Tibial nerve (tissue), 4 donors: ENCODE measurements at regions not wholly inside any gene's neighbourhood (a gene's known extent, or its start where the extent isn't known, plus 50 kb on each side); places are given as distances from the start of the nearest gene placed in this dataset.
A peak's percentile ranks its signal among the peaks of the same experiment; 100 is the strongest.

Experiments
- DNase-seq, 2 donors: peaks; one replicate each; pipeline ENCODE4 v3.0.0-alpha.2; 2019; ENCODE audit warnings: low spot score in 2 of 2
- H3K27ac ChIP-seq, 4 donors: fragments of 200-600 bp; sonication (generic) in 3 of 4; one replicate each; pipeline ENCODE4 v1.5.1; 2017 to 2019; ENCODE audit warnings: mild to moderate bottlenecking in 1 of 4
- H3K27me3 ChIP-seq, 2 donors: fragments of 200-600 bp; sonication (generic) in 1 of 2; one replicate each; pipeline versions ENCODE4 v1.5.1 to v1.6.0; 2017 to 2019
- H3K36me3 ChIP-seq, 3 donors: fragments of 200-600 bp; sonication (generic); one replicate each; pipeline ENCODE4 v1.5.1; 2018 to 2019
- H3K4me1 ChIP-seq, 4 donors: fragments of 200-600 bp; sonication (generic) in 3 of 4; one replicate each; pipeline ENCODE4 v1.5.1; 2017 to 2019
- H3K4me3 ChIP-seq, 4 donors: fragments of 200-600 bp; sonication (generic) in 3 of 4; one replicate each; pipeline ENCODE4 v1.5.1; 2017 to 2019; ENCODE audit warnings: mild to moderate bottlenecking in 1 of 4, moderate library complexity in 1 of 4
- H3K9me3 ChIP-seq, 4 donors: fragments of 200-600 bp; sonication (generic) in 3 of 4; one replicate each; pipeline ENCODE4 v1.5.1; 2017 to 2019
- EP300 ChIP-seq, 2 donors: sonication (generic); formaldehyde crosslinking; IDR thresholded peaks; one replicate each; pipeline ENCODE4 v1.6.1; 2017; ENCODE audit warnings: antibody characterized with exemption in 2 of 2, mild to moderate bottlenecking in 1 of 2
- POLR2A ChIP-seq, 2 donors: fragments of 450-650 bp; IDR thresholded peaks; one replicate each; pipeline ENCODE4 v1.6.1; 2017; ENCODE audit warnings: antibody characterized with exemption in 2 of 2, mild to moderate bottlenecking in 2 of 2, moderate library complexity in 2 of 2
- WGBS, 2 donors: methylation state at CpG; one replicate each; pipeline ENCODE4 v1.1.5; 2018; 5-methylcytosine and 5-hydroxymethylcytosine counted together
- TF ChIP-seq, protein P1 (sequence below), 5 experiments: fragments of 200-600 bp in 3 of 5; fragments of 450-650 bp in 2 of 5; sonication (generic) in 3 of 5; IDR thresholded peaks; one replicate each; pipeline ENCODE4 v1.5.1; 2016 to 2019; ENCODE audit warnings: antibody characterized with exemption in 5 of 5, mild to moderate bottlenecking in 3 of 5, moderate library complexity in 2 of 5

- no peaks in the 10 kb centered on the region for H3K27me3 ChIP-seq
- no peak overlapping the region for H3K4me3 ChIP-seq
- no peaks in the 10 kb centered on the region for H3K9me3 ChIP-seq
- H3K4me1 ChIP-seq = peaks cover 0 to 23% (median 0%) of the 10 kb centered on the region in 4 donors
- no peak overlapping the region for H3K27ac ChIP-seq
- 72 to 83% methylated on average over 2 of the region's 2 CpGs for WGBS, 2 donors
- no peak for TF ChIP-seq EP300 (IDR thresholded peaks at IDR 0.05)
- DNase-seq = no peak
- H3K36me3 ChIP-seq = no peaks in the 10 kb centered on the region
These were observed 195.2 kb downstream of the LY86 start for GRCh38 chr6:6783721-6784120.

- H3K27me3 ChIP-seq = no peaks in the 10 kb centered on the region
- DNase-seq = no peak
- TF ChIP-seq EP300 (IDR thresholded peaks at IDR 0.05) (no peak), POLR2A (IDR thresholded peaks at IDR 0.05) (no peak)
- TF ChIP-seq, protein P1, sequence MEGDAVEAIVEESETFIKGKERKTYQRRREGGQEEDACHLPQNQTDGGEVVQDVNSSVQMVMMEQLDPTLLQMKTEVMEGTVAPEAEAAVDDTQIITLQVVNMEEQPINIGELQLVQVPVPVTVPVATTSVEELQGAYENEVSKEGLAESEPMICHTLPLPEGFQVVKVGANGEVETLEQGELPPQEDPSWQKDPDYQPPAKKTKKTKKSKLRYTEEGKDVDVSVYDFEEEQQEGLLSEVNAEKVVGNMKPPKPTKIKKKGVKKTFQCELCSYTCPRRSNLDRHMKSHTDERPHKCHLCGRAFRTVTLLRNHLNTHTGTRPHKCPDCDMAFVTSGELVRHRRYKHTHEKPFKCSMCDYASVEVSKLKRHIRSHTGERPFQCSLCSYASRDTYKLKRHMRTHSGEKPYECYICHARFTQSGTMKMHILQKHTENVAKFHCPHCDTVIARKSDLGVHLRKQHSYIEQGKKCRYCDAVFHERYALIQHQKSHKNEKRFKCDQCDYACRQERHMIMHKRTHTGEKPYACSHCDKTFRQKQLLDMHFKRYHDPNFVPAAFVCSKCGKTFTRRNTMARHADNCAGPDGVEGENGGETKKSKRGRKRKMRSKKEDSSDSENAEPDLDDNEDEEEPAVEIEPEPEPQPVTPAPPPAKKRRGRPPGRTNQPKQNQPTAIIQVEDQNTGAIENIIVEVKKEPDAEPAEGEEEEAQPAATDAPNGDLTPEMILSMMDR (IDR thresholded peaks at IDR 0.05) = no peak
- H3K4me1 ChIP-seq = peaks cover 0 to 23% (median 0%) of the 10 kb centered on the region in 4 donors
- no peak overlapping the region for H3K4me3 ChIP-seq
- H3K27ac ChIP-seq = no peak overlapping the region
- no peaks in the 10 kb centered on the region for H3K36me3 ChIP-seq
- WGBS, 2 donors = 71 to 82% methylated on average over 2 of the region's 2 CpGs
- no peaks in the 10 kb centered on the region for H3K9me3 ChIP-seq
These were observed 196.1 kb downstream of the LY86 start for GRCh38 chr6:6784514-6785162.

DNA sequence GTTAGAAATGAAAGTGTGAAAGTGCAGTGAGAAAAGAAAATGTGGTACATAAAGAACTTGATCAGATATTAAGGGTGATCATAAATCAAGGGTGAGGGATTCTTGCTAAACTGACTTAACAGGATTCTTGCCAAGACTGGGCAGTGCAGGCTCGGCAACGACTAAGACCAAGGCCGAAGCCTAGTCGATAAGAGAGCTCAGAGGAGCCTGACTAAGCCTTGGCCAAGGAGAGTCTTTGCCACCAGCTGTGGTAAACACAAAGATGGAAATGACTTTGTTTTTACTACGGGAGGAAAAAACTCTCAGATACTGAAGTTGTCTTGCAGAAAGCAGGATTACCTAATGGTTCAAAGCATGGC is 196.6 kb downstream of the LY86 start:
- Histone ChIP-seq H3K9me3 (no peaks in the 10 kb centered on the region), H3K27me3 (no peaks in the 10 kb centered on the region), H3K4me3 (no peak overlapping the region), H3K36me3 (no peaks in the 10 kb centered on the region), H3K27ac (no peak overlapping the region), H3K4me1 (peaks cover 0 to 23% (median 0%) of the 10 kb centered on the region in 4 donors)
- TF ChIP-seq, protein P1 (IDR thresholded peaks at IDR 0.05) = no peak
- TF ChIP-seq POLR2A (IDR thresholded peaks at IDR 0.05) (no peak), EP300 (IDR thresholded peaks at IDR 0.05) (no peak)
- 62 to 73% methylated on average over 5 of the region's 5 CpGs for WGBS, 2 donors
- no peak for DNase-seq

- WGBS, 2 donors = 67 to 76% methylated on average over 4 of the region's 4 CpGs
These were observed 200.0 kb downstream of the LY86 start for GRCh38 chr6:6788394-6789032.

GRCh38 chr6:6790393-6790792 is 201.9 kb downstream of the LY86 start:
- Histone ChIP-seq H3K27ac (no peak overlapping the region), H3K36me3 (no peaks in the 10 kb centered on the region), H3K4me1 (peaks cover 0 to 7% (median 0%) of the 10 kb centered on the region in 4 donors), H3K9me3 (no peaks in the 10 kb centered on the region), H3K27me3 (no peaks in the 10 kb centered on the region), H3K4me3 (no peak overlapping the region)
- no peak for DNase-seq
- no peak for TF ChIP-seq POLR2A (IDR thresholded peaks at IDR 0.05)
- TF ChIP-seq, protein P1 (IDR thresholded peaks at IDR 0.05) = no peak
- no peak for TF ChIP-seq EP300 (IDR thresholded peaks at IDR 0.05)
- WGBS, 2 donors = 94 to 97% methylated on average over 5 of the region's 5 CpGs

More at GRCh38 chr6:6788394-6789032, 200.0 kb downstream of the LY86 start:
- H3K4me1 ChIP-seq = peaks cover 0 to 10% (median 0%) of the 10 kb centered on the region in 4 donors
- no peak for DNase-seq
- H3K27me3 ChIP-seq = no peaks in the 10 kb centered on the region
- TF ChIP-seq, protein P1 (IDR thresholded peaks at IDR 0.05) = peak in 1 of 5 experiments; percentile 20
- no peak for TF ChIP-seq EP300 (IDR thresholded peaks at IDR 0.05)
- H3K9me3 ChIP-seq = no peaks in the 10 kb centered on the region
- H3K4me3 ChIP-seq = no peak overlapping the region
- H3K36me3 ChIP-seq = no peaks in the 10 kb centered on the region
- H3K27ac ChIP-seq = no peak overlapping the region
